SK-N-SH treated with all-trans-retinoic acid at 6 μM for 48 hours (cell line): ENCODE measurements at regions not wholly inside any gene's neighbourhood (a gene's known extent, or its start where the extent isn't known, plus 50 kb on each side); places are given as distances from the start of the nearest gene placed in this dataset.

Source experiments
- ATAC-seq: fragments of 200-7000 bp; cut with Tn5 transposase; 3 replicates; pipeline ENCODE4 v1.9.1; 2020; ENCODE audit warnings: mild to moderate bottlenecking, moderate library complexity
- ARNTL ChIP-seq: fragments of 450-650 bp; formaldehyde crosslinking; IDR thresholded peaks from 2 replicates; pipeline ENCODE4 v1.5.0; 2020; ENCODE audit warnings: low read depth, mild to moderate bottlenecking, moderate library complexity, borderline replicate concordance
- BACH2 ChIP-seq: fragments of 250-450 bp; sonication (Bioruptor Pico); IDR thresholded peaks from 2 replicates; pipeline ENCODE4 v1.9.0; 2021; ENCODE audit warnings: mild to moderate bottlenecking, borderline replicate concordance
- CREB5 ChIP-seq: fragments of 250-450 bp; sonication (Bioruptor Pico); IDR thresholded peaks from 2 replicates; pipeline ENCODE4 v1.5.1; 2020; ENCODE audit warnings: low read depth, mild to moderate bottlenecking, moderate library complexity
- CSDC2 ChIP-seq: fragments of 250-450 bp; sonication (Bioruptor Pico); IDR thresholded peaks from 2 replicates; pipeline ENCODE4 v1.5.0; 2020; ENCODE audit warnings: mild to moderate bottlenecking, moderate library complexity
- CSRNP3 ChIP-seq: fragments of 250-450 bp; sonication (Bioruptor Pico); IDR thresholded peaks from 2 replicates; pipeline ENCODE4 v1.5.1; 2021; ENCODE audit warnings: mild to moderate bottlenecking, moderate library complexity
- ESRRG ChIP-seq: fragments of 250-450 bp; sonication (Bioruptor Pico); IDR thresholded peaks from 2 replicates; pipeline ENCODE4 v1.6.1; 2021; ENCODE audit warnings: mild to moderate bottlenecking
- GLIS3 ChIP-seq: fragments of 250-450 bp; sonication (Bioruptor Pico); IDR thresholded peaks from 2 replicates; pipeline ENCODE4 v1.5.0; 2020; ENCODE audit warnings: mild to moderate bottlenecking, moderate library complexity
- ISL1 ChIP-seq: fragments of 250-450 bp; sonication (Bioruptor Pico); IDR thresholded peaks from 2 replicates; pipeline ENCODE4 v2.1.2; 2022; ENCODE audit warnings: mild to moderate bottlenecking, moderate library complexity
- OSR1 ChIP-seq: fragments of 250-450 bp; sonication (Bioruptor Pico); IDR thresholded peaks from 2 replicates; pipeline ENCODE4 v1.8.0; 2022; ENCODE audit warnings: moderate library complexity, mild to moderate bottlenecking, inconsistent platforms
- PATZ1 ChIP-seq: fragments of 250-450 bp; sonication (Bioruptor Pico); IDR thresholded peaks from 2 replicates; pipeline ENCODE4 v1.8.0; 2020; ENCODE audit warnings: mild to moderate bottlenecking, moderate library complexity, borderline replicate concordance
- PPARA ChIP-seq: fragments of 250-450 bp; sonication (Bioruptor Pico); IDR thresholded peaks from 2 replicates; pipeline ENCODE4 v1.5.0; 2020; ENCODE audit warnings: mild to moderate bottlenecking, borderline replicate concordance
- RARB ChIP-seq: fragments of 250-450 bp; sonication (Bioruptor Pico); IDR thresholded peaks from 2 replicates; pipeline ENCODE4 v1.8.0; 2021; ENCODE audit warnings: mild to moderate bottlenecking, moderate library complexity
- SNAI2 ChIP-seq: fragments of 250-450 bp; sonication (Bioruptor Pico); IDR thresholded peaks from 2 replicates; pipeline ENCODE4 v1.5.0; 2020; ENCODE audit warnings: mild to moderate bottlenecking, moderate library complexity
- TCF4 ChIP-seq: fragments of 250-450 bp; sonication (Bioruptor Pico); IDR thresholded peaks from 2 replicates; pipeline ENCODE4 v1.8.0; 2021; ENCODE audit warnings: mild to moderate bottlenecking, moderate library complexity, borderline replicate concordance
- TOX ChIP-seq: fragments of 250-450 bp; sonication (Bioruptor Pico); IDR thresholded peaks from 2 replicates; pipeline ENCODE4 v1.8.0; 2021; ENCODE audit warnings: mild to moderate bottlenecking, moderate library complexity, borderline replicate concordance
- ZC3H10 ChIP-seq: fragments of 250-450 bp; sonication (Bioruptor Pico); IDR thresholded peaks from 2 replicates; pipeline ENCODE4 v1.5.1; 2021; ENCODE audit warnings: mild to moderate bottlenecking, moderate library complexity
- ZFP3 ChIP-seq: fragments of 250-450 bp; sonication (Bioruptor Pico); IDR thresholded peaks from 2 replicates; pipeline ENCODE4 v1.5.0; 2020; ENCODE audit warnings: mild to moderate bottlenecking, moderate library complexity
- ZFP30 ChIP-seq: fragments of 450-650 bp; formaldehyde crosslinking; IDR thresholded peaks from 2 replicates; pipeline ENCODE4 v1.5.0; 2022; ENCODE audit warnings: mild to moderate bottlenecking, moderate library complexity
- ZNF565 ChIP-seq: fragments of 450-650 bp; formaldehyde crosslinking; conservative IDR thresholded peaks from 2 replicates; pipeline ENCODE4 v1.5.0; 2020; ENCODE audit warnings: low read depth, mild to moderate bottlenecking, moderate library complexity
- ZNF70 ChIP-seq: fragments of 450-650 bp; formaldehyde crosslinking; IDR thresholded peaks from 2 replicates; pipeline ENCODE4 v1.5.0; 2020; ENCODE audit warnings: mild to moderate bottlenecking, moderate library complexity
- ZNF8 ChIP-seq: fragments of 450-650 bp; formaldehyde crosslinking; IDR thresholded peaks from 2 replicates; pipeline ENCODE4 v1.5.0; 2020; ENCODE audit warnings: mild to moderate bottlenecking, moderate library complexity
- TF ChIP-seq, protein P1 (sequence below): fragments of 250-450 bp; sonication (Bioruptor Pico); IDR thresholded peaks from 2 replicates; pipeline ENCODE4 v1.5.0; 2020; ENCODE audit warnings: mild to moderate bottlenecking, moderate library complexity

DNA sequence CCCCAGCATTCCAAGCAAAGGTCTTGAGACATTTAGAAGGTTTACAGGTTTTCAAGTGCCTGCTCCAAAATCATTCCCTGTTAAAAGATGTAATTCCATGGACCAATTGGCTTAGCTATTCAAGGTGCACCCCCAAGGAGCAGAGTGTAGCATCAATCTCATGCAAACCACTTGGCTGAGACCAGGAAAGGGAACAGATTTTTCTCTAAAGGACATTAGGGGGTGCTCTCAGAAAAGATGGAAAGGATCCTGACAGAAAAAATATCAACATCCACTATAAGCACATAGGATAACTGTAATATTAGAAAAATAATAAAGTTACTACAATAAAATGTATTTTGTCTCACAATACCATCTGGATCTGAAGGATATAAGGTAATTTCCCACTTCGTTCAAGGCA lies 328.0 kb upstream of the CDIN1 start:
- ATAC-seq = no peak
- TF ChIP-seq CSDC2 (CRISPR knock-in tag) (no peak), ZFP30 (no peak), ZNF8 (CRISPR knock-in tag) (no peak), CSRNP3 (CRISPR knock-in tag) (no peak), ZNF70 (CRISPR knock-in tag) (no peak), ZC3H10 (CRISPR knock-in tag) (no peak), ZNF565 (CRISPR knock-in tag) (no peak), BACH2 (CRISPR knock-in tag) (no peak), PPARA (CRISPR knock-in tag) (no peak), GLIS3 (CRISPR knock-in tag) (no peak), ZFP3 (CRISPR knock-in tag) (no peak), SNAI2 (CRISPR knock-in tag) (no peak)

DNA sequence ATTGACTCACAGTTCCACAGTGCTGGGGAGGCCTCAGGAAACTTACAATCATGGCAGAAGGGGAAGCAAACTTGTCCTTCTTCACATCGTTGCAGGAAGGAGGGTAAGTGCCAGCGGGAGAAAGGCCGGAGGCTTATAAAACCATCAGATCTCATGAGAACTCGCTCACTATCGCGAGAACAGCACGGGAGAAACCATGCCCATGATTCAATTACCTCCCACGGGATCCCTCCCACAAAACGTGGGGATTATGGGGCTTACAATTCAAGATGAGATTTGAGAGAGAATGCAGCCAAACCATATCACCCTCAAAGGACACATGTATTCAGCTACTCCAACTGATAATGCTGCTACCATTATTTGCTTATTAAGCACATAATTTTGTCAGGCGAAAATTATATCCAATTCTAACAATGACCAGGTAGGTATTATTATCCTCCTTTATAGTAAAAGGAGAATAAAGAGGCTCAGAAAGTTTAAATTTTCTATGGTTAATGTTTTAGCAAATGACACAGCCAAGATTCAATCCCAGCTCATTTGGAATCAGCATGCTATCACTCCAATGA lies 327.2 kb upstream of the CDIN1 start:
- no peak for ATAC-seq
- no peak for TF ChIP-seq ZNF565 (CRISPR knock-in tag)
- no peak for TF ChIP-seq ZNF8 (CRISPR knock-in tag)
- no peak for TF ChIP-seq ESRRG (CRISPR knock-in tag)
- TF ChIP-seq TOX (CRISPR knock-in tag) = no peak
- no peak for TF ChIP-seq CSDC2 (CRISPR knock-in tag)
- no peak for TF ChIP-seq PATZ1
- TF ChIP-seq CREB5 = no peak
- no peak for TF ChIP-seq TCF4
- no peak for TF ChIP-seq SNAI2 (CRISPR knock-in tag)
- TF ChIP-seq OSR1 = no peak
- TF ChIP-seq, protein P1, sequence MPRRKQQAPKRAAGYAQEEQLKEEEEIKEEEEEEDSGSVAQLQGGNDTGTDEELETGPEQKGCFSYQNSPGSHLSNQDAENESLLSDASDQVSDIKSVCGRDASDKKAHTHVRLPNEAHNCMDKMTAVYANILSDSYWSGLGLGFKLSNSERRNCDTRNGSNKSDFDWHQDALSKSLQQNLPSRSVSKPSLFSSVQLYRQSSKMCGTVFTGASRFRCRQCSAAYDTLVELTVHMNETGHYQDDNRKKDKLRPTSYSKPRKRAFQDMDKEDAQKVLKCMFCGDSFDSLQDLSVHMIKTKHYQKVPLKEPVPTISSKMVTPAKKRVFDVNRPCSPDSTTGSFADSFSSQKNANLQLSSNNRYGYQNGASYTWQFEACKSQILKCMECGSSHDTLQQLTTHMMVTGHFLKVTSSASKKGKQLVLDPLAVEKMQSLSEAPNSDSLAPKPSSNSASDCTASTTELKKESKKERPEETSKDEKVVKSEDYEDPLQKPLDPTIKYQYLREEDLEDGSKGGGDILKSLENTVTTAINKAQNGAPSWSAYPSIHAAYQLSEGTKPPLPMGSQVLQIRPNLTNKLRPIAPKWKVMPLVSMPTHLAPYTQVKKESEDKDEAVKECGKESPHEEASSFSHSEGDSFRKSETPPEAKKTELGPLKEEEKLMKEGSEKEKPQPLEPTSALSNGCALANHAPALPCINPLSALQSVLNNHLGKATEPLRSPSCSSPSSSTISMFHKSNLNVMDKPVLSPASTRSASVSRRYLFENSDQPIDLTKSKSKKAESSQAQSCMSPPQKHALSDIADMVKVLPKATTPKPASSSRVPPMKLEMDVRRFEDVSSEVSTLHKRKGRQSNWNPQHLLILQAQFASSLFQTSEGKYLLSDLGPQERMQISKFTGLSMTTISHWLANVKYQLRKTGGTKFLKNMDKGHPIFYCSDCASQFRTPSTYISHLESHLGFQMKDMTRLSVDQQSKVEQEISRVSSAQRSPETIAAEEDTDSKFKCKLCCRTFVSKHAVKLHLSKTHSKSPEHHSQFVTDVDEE (CRISPR knock-in tag) = no peak
- no peak for TF ChIP-seq BACH2 (CRISPR knock-in tag)

DNA sequence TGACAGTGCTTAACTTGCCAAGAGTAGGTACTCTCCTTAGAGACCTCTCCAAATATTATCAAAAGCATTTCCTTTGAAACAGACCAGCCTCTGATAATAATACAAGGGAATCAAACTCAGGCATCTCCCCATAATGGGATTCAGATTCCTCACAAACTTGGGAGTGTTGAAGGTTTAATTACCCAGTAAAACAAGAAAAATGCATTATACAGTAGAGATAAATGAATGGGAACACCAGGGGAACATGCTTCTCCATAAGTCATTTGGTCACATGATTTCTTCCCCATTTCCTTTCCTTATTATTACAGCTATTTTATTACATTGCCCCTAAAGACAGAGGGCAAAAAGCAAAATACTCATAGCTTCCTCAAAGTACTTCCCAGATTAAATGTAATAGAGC lies 325.0 kb upstream of the CDIN1 start:
- no peak for ATAC-seq
- TF ChIP-seq ESRRG (CRISPR knock-in tag) (no peak), ISL1 (CRISPR knock-in tag) (no peak), GLIS3 (CRISPR knock-in tag) (no peak), CSRNP3 (CRISPR knock-in tag) (no peak), PPARA (CRISPR knock-in tag) (no peak), ARNTL (CRISPR knock-in tag) (no peak), ZNF565 (CRISPR knock-in tag) (no peak), PATZ1 (no peak), TOX (CRISPR knock-in tag) (no peak), ZNF70 (CRISPR knock-in tag) (no peak), OSR1 (no peak), SNAI2 (CRISPR knock-in tag) (no peak), ZC3H10 (CRISPR knock-in tag) (no peak), ZFP30 (no peak), RARB (CRISPR knock-in tag) (no peak), CSDC2 (CRISPR knock-in tag) (no peak), ZNF8 (CRISPR knock-in tag) (no peak), BACH2 (CRISPR knock-in tag) (no peak)
- TF ChIP-seq, protein P1 (CRISPR knock-in tag) = no peak
